ENCODE measurements at regions not wholly inside any gene's neighbourhood (a gene's known extent, or its start where the extent isn't known, plus 50 kb on each side); places are given as distances from the start of the nearest gene placed in this dataset.

GRCh38 chr2:18346344-18346743 lies 214.1 kb downstream of the RDH14 start:
- TF ChIP-seq EZH2 (IDR thresholded peaks at IDR 0.05; ENCODE audit: low read length) (no peak), CTCF (optimal IDR thresholded peaks at IDR 0.05 in 1 of 3, IDR thresholded peaks at IDR 0.05 in 1 of 3, conservative IDR thresholded peaks at IDR 0.05 in 1 of 3; ENCODE audit: extremely low read depth in 1 of 3, insufficient read depth in 2 of 3, low read length in 3 of 3) (no peak)
- Histone ChIP-seq H3K9ac (ENCODE audit: control insufficient read depth, extremely low read depth, insufficient read depth, low read length) (no peak overlapping the region), H3K9me3 (ENCODE audit: control insufficient read depth, low read depth, low read length) (no peaks in the 10 kb centered on the region), H3K9me1 (ENCODE audit: control insufficient read depth, extremely low read depth, insufficient read depth, low read length) (no peaks in the 10 kb centered on the region), H3K4me3 (ENCODE audit: control insufficient read depth in 2 of 3, extremely low read depth in 1 of 3, insufficient read depth in 2 of 3, low read depth in 1 of 3, low read length in 3 of 3) (no peak overlapping the region), H3K79me2 (ENCODE audit: control insufficient read depth, insufficient read depth, low read length) (no peaks in the 10 kb centered on the region), H3K27me3 (ENCODE audit: control insufficient read depth, extremely low read depth, insufficient read depth, low read length) (no peaks in the 10 kb centered on the region), H3K27ac (ENCODE audit: control insufficient read depth, insufficient read depth, low read length) (no peak overlapping the region), H3K4me1 (ENCODE audit: control insufficient read depth, extremely low read depth, insufficient read depth, low read length) (no peaks in the 10 kb centered on the region), H2AFZ (ENCODE audit: control insufficient read depth, low read length) (no peak overlapping the region), H4K20me1 (ENCODE audit: control insufficient read depth, extremely low read depth, insufficient read depth, low read length) (no peaks in the 10 kb centered on the region), H3K4me2 (ENCODE audit: control insufficient read depth, extremely low read depth, insufficient read depth, low read depth, low read length) (no peak overlapping the region), H3K36me3 (ENCODE audit: control insufficient read depth in 2 of 2, extremely low read depth in 1 of 2, insufficient read depth in 2 of 2, low read length in 2 of 2) (no peaks in the 10 kb centered on the region)
- FAIRE-seq (no peak), DNase-seq (ENCODE audit: low read depth, low spot score) (no peak)
- dilution Hi-C loops (cut with MboI; ENCODE audit: extremely low pct_ligation_motif_present, low sequenced_read_pairs) = no loop called here

- dilution Hi-C loops (cut with MboI; ENCODE audit: extremely low pct_ligation_motif_present, low sequenced_read_pairs) = no loop called here
- Histone ChIP-seq H4K20me1 (ENCODE audit: control insufficient read depth, extremely low read depth, insufficient read depth, low read length) (no peaks in the 10 kb centered on the region), H3K9ac (ENCODE audit: control insufficient read depth, extremely low read depth, insufficient read depth, low read length) (no peak overlapping the region), H3K4me3 (ENCODE audit: control insufficient read depth in 2 of 3, extremely low read depth in 1 of 3, insufficient read depth in 2 of 3, low read depth in 1 of 3, low read length in 3 of 3) (no peak overlapping the region), H3K9me3 (ENCODE audit: control insufficient read depth, low read depth, low read length) (no peaks in the 10 kb centered on the region), H3K4me1 (ENCODE audit: control insufficient read depth, extremely low read depth, insufficient read depth, low read length) (no peaks in the 10 kb centered on the region), H3K79me2 (ENCODE audit: control insufficient read depth, insufficient read depth, low read length) (no peaks in the 10 kb centered on the region), H2AFZ (ENCODE audit: control insufficient read depth, low read length) (no peak overlapping the region), H3K9me1 (ENCODE audit: control insufficient read depth, extremely low read depth, insufficient read depth, low read length) (no peaks in the 10 kb centered on the region), H3K4me2 (ENCODE audit: control insufficient read depth, extremely low read depth, insufficient read depth, low read depth, low read length) (no peak overlapping the region), H3K27me3 (ENCODE audit: control insufficient read depth, extremely low read depth, insufficient read depth, low read length) (no peaks in the 10 kb centered on the region), H3K36me3 (ENCODE audit: control insufficient read depth in 2 of 2, extremely low read depth in 1 of 2, insufficient read depth in 2 of 2, low read length in 2 of 2) (no peaks in the 10 kb centered on the region), H3K27ac (ENCODE audit: control insufficient read depth, insufficient read depth, low read length) (no peak overlapping the region)
- FAIRE-seq (no peak), DNase-seq (ENCODE audit: low read depth, low spot score) (no peak)
- TF ChIP-seq CTCF (optimal IDR thresholded peaks at IDR 0.05 in 1 of 3, IDR thresholded peaks at IDR 0.05 in 1 of 3, conservative IDR thresholded peaks at IDR 0.05 in 1 of 3; ENCODE audit: extremely low read depth in 1 of 3, insufficient read depth in 2 of 3, low read length in 3 of 3) (no peak), EZH2 (IDR thresholded peaks at IDR 0.05; ENCODE audit: low read length) (no peak)
Measured at GRCh38 chr2:18345848-18346247, 214.6 kb downstream of the RDH14 start.

All from keratinocyte (primary cell).